Smooth muscle cell (in vitro differentiated cells): ENCODE measurements at regions not wholly inside any gene's neighbourhood (a gene's known extent, or its start where the extent isn't known, plus 50 kb on each side); places are given as distances from the start of the nearest gene placed in this dataset.

Experiments used
- DNase-seq: peaks from one replicate; lab custom pipeline; 2025; ENCODE audit not compliant: unreplicated experiment; lab: John Stamatoyannopoulos, UW
- H2AFZ ChIP-seq: fragments of 200-600 bp; sonication (generic); 2 replicates; pipeline ENCODE4 v1.6.0; 2016; ENCODE audit warnings: antibody characterized with exemption, low read depth, mild to moderate bottlenecking
- H3F3A ChIP-seq: fragments of 200-600 bp; sonication (generic); 2 replicates; pipeline ENCODE4 v1.6.0; 2017; ENCODE audit warnings: antibody characterized with exemption, low read depth
- H3K27ac ChIP-seq: fragments of 200-600 bp; sonication (generic); 2 replicates; pipeline ENCODE4 v1.5.1; 2016; ENCODE audit warnings: low read depth, mild to moderate bottlenecking
- H3K27me3 ChIP-seq: fragments of 200-600 bp; sonication (generic); 2 replicates; pipeline ENCODE4 v1.6.1; 2016; ENCODE audit warnings: low read depth, mild to moderate bottlenecking
- H3K36me3 ChIP-seq: fragments of 200-600 bp; sonication (generic); 2 replicates; pipeline ENCODE4 v1.5.1; 2016; ENCODE audit warnings: low read depth
- H3K4me1 ChIP-seq: fragments of 200-600 bp; sonication (generic); 2 replicates; pipeline ENCODE4 v1.5.1; 2016; ENCODE audit warnings: low read depth
- H3K4me2 ChIP-seq: fragments of 200-600 bp; sonication (generic); 2 replicates; pipeline ENCODE4 v1.6.0; 2016; ENCODE audit warnings: mild to moderate bottlenecking
- H3K4me3 ChIP-seq: fragments of 200-600 bp; sonication (generic); 2 replicates; pipeline ENCODE4 v1.5.1; 2016; ENCODE audit warnings: mild to moderate bottlenecking
- H3K79me2 ChIP-seq: fragments of 200-600 bp; sonication (generic); 2 replicates; pipeline ENCODE4 v1.6.0; 2016; ENCODE audit warnings: low read depth, mild to moderate bottlenecking
- H3K9ac ChIP-seq: fragments of 200-600 bp; sonication (generic); 2 replicates; pipeline ENCODE4 v1.6.0; 2016; ENCODE audit warnings: low read depth
- H3K9me3 ChIP-seq: fragments of 200-600 bp; sonication (generic); replicated peaks from 2 replicates; pipeline ENCODE4 v1.5.1; 2016; ENCODE audit warnings: low read depth
- H4K20me1 ChIP-seq: fragments of 200-600 bp; sonication (generic); 2 replicates; pipeline ENCODE4 v1.6.0; 2016; ENCODE audit warnings: low read depth
- WGBS: methylation state at CpG from one replicate; pipeline ENCODE4 v1.1.7; 2016; ENCODE audit warnings: low lambda C conversion rate; 5-methylcytosine and 5-hydroxymethylcytosine counted together
- TF ChIP-seq, protein P1 (sequence below): fragments of 200-600 bp; sonication (generic); IDR thresholded peaks from 2 replicates; pipeline ENCODE4 v1.5.1; 2017; ENCODE audit warnings: borderline replicate concordance, mild to moderate bottlenecking, antibody characterized with exemption; ENCODE audit not compliant: insufficient read depth, poor library complexity, severe bottlenecking

DNA sequence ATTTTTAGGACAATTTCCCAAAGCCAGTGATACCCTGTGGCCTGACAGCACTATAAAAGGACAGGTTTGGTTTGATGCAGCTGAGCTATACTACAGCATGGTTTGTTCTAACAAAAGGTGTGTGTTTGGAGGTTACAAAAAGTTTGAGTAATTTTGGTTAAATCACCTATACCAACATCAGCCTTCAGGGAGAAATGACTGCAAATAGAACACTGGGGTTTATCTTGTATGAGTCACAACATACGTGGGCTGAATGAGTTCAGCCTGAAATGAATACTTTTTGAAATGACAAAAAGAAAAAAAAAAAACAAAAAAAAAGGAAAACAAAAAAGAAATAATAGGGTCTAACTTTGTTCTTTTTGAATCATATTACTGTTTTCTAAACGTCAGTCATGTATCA lies 345.7 kb downstream of the CNTN3 start:
- Histone ChIP-seq H3K27ac (no peak overlapping the region), H3K4me2 (no peak overlapping the region), H3F3A (no peaks in the 10 kb centered on the region), H3K27me3 (no peaks in the 10 kb centered on the region), H2AFZ (no peak overlapping the region), H3K4me1 (no peaks in the 10 kb centered on the region), H3K36me3 (no peaks in the 10 kb centered on the region), H4K20me1 (no peaks in the 10 kb centered on the region), H3K4me3 (no peak overlapping the region), H3K9me3 (no peaks in the 10 kb centered on the region), H3K9ac (no peak overlapping the region), H3K79me2 (no peaks in the 10 kb centered on the region)
- no peak for DNase-seq
- 46% methylated on average over 2 of the region's 2 CpGs for WGBS
- TF ChIP-seq, protein P1, sequence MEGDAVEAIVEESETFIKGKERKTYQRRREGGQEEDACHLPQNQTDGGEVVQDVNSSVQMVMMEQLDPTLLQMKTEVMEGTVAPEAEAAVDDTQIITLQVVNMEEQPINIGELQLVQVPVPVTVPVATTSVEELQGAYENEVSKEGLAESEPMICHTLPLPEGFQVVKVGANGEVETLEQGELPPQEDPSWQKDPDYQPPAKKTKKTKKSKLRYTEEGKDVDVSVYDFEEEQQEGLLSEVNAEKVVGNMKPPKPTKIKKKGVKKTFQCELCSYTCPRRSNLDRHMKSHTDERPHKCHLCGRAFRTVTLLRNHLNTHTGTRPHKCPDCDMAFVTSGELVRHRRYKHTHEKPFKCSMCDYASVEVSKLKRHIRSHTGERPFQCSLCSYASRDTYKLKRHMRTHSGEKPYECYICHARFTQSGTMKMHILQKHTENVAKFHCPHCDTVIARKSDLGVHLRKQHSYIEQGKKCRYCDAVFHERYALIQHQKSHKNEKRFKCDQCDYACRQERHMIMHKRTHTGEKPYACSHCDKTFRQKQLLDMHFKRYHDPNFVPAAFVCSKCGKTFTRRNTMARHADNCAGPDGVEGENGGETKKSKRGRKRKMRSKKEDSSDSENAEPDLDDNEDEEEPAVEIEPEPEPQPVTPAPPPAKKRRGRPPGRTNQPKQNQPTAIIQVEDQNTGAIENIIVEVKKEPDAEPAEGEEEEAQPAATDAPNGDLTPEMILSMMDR, result no peak

DNA sequence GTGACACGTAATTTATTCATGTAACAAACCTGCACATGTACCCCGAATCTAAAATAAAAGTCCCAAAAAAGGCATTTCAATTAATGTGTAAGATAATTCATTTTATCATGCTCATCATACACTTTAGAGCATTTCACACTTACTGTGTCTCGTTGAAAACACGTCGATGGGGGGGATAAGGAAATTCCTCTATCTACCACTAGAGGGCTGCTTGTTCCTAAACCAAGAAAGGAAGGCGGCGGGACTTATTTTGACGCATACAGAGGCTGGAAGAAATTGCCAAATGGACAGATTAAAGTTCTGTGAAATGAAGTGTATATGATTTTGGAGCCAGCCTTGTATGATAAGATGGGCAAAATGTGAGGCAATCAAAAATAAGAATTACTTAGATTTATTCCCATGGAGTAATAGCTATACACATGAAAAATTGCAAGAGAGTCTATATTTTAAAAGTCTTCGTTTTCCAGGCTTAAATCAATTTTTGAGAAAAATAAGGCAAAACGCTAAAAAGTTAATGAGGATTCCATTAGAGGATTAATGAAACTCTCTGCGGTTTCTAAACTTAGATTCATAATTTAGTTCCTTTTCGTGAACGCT lies 346.8 kb downstream of the CNTN3 start:
- TF ChIP-seq, protein P1, result peak; percentile 82
- no peak overlapping the region for H3K27ac ChIP-seq
- H3F3A ChIP-seq, result no peaks in the 10 kb centered on the region
- H3K9ac ChIP-seq, result no peak overlapping the region
- H3K27me3 ChIP-seq, result no peaks in the 10 kb centered on the region
- no peaks in the 10 kb centered on the region for H3K36me3 ChIP-seq
- DNase-seq, result no peak
- WGBS, result 35% methylated on average over 13 of the region's 13 CpGs
- no peaks in the 10 kb centered on the region for H3K9me3 ChIP-seq
- peak overlapping the region; percentile 56 for H2AFZ ChIP-seq
- H3K4me2 ChIP-seq, result peak overlapping the region; percentile 75
- peak overlapping the region; percentile 11 for H3K4me3 ChIP-seq
- H3K4me1 ChIP-seq, result no peaks in the 10 kb centered on the region
- no peaks in the 10 kb centered on the region for H3K79me2 ChIP-seq
- H4K20me1 ChIP-seq, result no peaks in the 10 kb centered on the region

DNA sequence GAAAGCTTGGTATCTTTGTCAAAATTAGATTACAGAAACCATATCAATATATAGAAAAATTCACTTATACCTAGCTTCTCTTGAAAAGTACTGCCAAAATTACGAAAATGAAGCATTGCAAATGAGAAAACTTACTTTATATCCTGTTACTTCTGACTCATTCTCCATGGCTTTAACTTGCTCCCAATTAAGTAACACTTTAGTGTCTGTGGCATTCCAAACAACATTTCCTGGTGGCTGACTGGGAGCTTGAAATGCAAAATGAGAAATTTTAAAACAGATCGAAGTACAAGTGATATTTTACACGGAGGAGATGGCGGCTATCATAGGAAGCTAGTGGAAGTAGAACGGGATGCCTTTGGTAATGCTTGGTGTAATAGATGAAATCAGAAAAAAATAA lies 347.3 kb downstream of the CNTN3 start:
- Histone ChIP-seq H3K27ac (no peak overlapping the region), H3F3A (no peaks in the 10 kb centered on the region), H3K4me1 (no peaks in the 10 kb centered on the region), H3K9ac (no peak overlapping the region), H3K36me3 (no peaks in the 10 kb centered on the region), H2AFZ (peak overlapping the region; percentile 56), H3K27me3 (no peaks in the 10 kb centered on the region), H3K4me2 (peak overlapping the region; percentile 75), H3K79me2 (no peaks in the 10 kb centered on the region), H3K9me3 (no peaks in the 10 kb centered on the region), H3K4me3 (peak overlapping the region; percentile 11), H4K20me1 (no peaks in the 10 kb centered on the region)
- TF ChIP-seq, protein P1, result no peak
- 50% methylated on average over 5 of the region's 5 CpGs for WGBS
- no peak for DNase-seq

DNA sequence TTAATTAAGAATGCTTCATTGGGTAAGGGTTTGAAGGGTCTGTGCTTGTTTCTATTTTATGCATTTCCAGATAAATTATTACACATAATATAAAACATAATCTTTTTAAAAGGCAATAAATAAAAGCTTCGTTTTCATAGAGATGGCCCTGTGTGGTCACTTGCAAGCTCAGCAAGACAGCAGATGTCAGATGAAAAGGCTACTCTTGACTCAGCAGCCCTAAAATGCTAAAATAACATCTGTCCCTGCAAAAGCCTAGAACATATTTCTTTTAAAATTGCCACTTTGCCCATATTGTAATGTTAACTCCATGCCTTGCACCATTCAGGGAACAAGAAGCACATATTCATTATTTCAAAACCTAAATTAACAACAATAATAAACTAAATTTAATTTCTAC lies 349.4 kb downstream of the CNTN3 start:
- H3K4me2 ChIP-seq, result no peak overlapping the region
- H3K4me1 ChIP-seq, result no peaks in the 10 kb centered on the region
- no peaks in the 10 kb centered on the region for H3K9me3 ChIP-seq
- H3K9ac ChIP-seq, result no peak overlapping the region
- no peak overlapping the region for H3K27ac ChIP-seq
- 76% methylated on average over 1 of the region's 1 CpG for WGBS
- no peak overlapping the region for H3K4me3 ChIP-seq
- peaks cover 6% of the 10 kb centered on the region for H3K27me3 ChIP-seq
- H3K36me3 ChIP-seq, result no peaks in the 10 kb centered on the region
- DNase-seq, result no peak
- TF ChIP-seq, protein P1, result no peak
- no peaks in the 10 kb centered on the region for H3F3A ChIP-seq
- no peaks in the 10 kb centered on the region for H4K20me1 ChIP-seq
- no peak overlapping the region for H2AFZ ChIP-seq
- H3K79me2 ChIP-seq, result no peaks in the 10 kb centered on the region
